ENCODE measurements at regions not wholly inside any gene's neighbourhood (a gene's known extent, or its start where the extent isn't known, plus 50 kb on each side); places are given as distances from the start of the nearest gene placed in this dataset.

DNA sequence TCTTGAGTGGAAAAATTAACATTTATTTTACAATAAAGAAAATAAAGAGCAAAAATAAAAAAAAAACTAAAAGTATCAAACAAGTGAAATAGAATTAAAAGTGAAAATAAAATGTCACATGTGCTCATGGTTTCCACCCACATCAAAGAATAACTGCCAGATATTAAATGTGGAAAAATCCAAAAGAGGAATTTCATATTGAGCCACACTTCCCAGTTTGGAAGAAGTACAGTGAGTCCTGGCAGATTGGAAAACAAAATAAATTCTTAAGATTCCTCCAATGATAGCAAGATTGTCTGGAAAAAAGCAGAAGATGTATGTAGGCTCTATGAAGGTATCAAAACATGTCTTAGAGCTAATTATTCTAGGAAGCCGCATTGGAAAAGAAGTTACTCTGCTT lies 1019.5 kb downstream of the SLC6A15 start:
- TF ChIP-seq, protein P1, sequence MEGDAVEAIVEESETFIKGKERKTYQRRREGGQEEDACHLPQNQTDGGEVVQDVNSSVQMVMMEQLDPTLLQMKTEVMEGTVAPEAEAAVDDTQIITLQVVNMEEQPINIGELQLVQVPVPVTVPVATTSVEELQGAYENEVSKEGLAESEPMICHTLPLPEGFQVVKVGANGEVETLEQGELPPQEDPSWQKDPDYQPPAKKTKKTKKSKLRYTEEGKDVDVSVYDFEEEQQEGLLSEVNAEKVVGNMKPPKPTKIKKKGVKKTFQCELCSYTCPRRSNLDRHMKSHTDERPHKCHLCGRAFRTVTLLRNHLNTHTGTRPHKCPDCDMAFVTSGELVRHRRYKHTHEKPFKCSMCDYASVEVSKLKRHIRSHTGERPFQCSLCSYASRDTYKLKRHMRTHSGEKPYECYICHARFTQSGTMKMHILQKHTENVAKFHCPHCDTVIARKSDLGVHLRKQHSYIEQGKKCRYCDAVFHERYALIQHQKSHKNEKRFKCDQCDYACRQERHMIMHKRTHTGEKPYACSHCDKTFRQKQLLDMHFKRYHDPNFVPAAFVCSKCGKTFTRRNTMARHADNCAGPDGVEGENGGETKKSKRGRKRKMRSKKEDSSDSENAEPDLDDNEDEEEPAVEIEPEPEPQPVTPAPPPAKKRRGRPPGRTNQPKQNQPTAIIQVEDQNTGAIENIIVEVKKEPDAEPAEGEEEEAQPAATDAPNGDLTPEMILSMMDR (IDR thresholded peaks at IDR 0.05), result no peak
- no peak for TF ChIP-seq POLR2AphosphoS5 (IDR thresholded peaks at IDR 0.05)
